Heart left ventricle (tissue), 16 donors: ENCODE measurements at regions not wholly inside any gene's neighbourhood (a gene's known extent, or its start where the extent isn't known, plus 50 kb on each side); places are given as distances from the start of the nearest gene placed in this dataset.

ENCODE experiments used
- ATAC-seq, 4 donors: fragments of 200-7000 bp; cut with Tn5 transposase; one replicate each; pipeline ENCODE4 v1.9.1; 2020 to 2022; ENCODE audit warnings: moderate library complexity in 4 of 4, mild to moderate bottlenecking in 3 of 4, moderate number of reproducible peaks in 1 of 4
- DNase-seq, 5 donors: peaks; one replicate each; pipeline ENCODE4 v3.0.0-alpha.2; 2020
- H3K27ac ChIP-seq, 12 donors: fragments of 200-600 bp; sonication (generic) in 4 of 12; one replicate each; pipeline versions ENCODE4 v1.5.0 to v1.8.0; 2016 to 2022; ENCODE audit warnings: mild to moderate bottlenecking in 2 of 12
- H3K27me3 ChIP-seq, 9 donors: fragments of 200-600 bp; sonication (generic) in 2 of 9; one replicate each; pipeline versions ENCODE4 v1.5.1 to v1.8.0; 2016 to 2022; ENCODE audit warnings: mild to moderate bottlenecking in 3 of 9
- H3K36me3 ChIP-seq, 9 donors: fragments of 200-600 bp; sonication (generic) in 2 of 9; one replicate each; pipeline versions ENCODE4 v1.5.0 to v1.8.0; 2018 to 2022; ENCODE audit warnings: mild to moderate bottlenecking in 2 of 9
- H3K4me1 ChIP-seq, 12 donors: fragments of 200-600 bp; sonication (generic) in 4 of 12; one replicate each; pipeline versions ENCODE4 v1.5.0 to v1.8.0; 2016 to 2022; ENCODE audit warnings: mild to moderate bottlenecking in 3 of 12
- H3K4me3 ChIP-seq, 12 donors: fragments of 200-600 bp; sonication (generic) in 4 of 12; one replicate each; pipeline versions ENCODE4 v1.5.0 to v1.8.0; 2017 to 2022; ENCODE audit warnings: mild to moderate bottlenecking in 9 of 12, moderate library complexity in 4 of 12
- H3K9me3 ChIP-seq, 12 donors: fragments of 200-600 bp; sonication (generic) in 4 of 12; one replicate each; pipeline versions ENCODE4 v1.5.0 to v1.8.0; 2016 to 2022; ENCODE audit warnings: mild to moderate bottlenecking in 1 of 12
- POLR2A ChIP-seq, 2 donors: fragments of 450-650 bp; IDR thresholded peaks; one replicate each; pipeline ENCODE4 v1.6.1; 2017; ENCODE audit warnings: antibody characterized with exemption in 2 of 2, mild to moderate bottlenecking in 2 of 2, moderate library complexity in 2 of 2
- WGBS, 4 donors: extraction: QIAGEN DNeasy Blood & Tissue Kit in 2 of 4; methylation state at CpG; one replicate each; pipeline versions ENCODE4 v1.1.5 to v1.1.7; 2013 to 2018; 5-methylcytosine and 5-hydroxymethylcytosine counted together
- intact Hi-C, 10 donors: fragments of 100-400 bp; cut with DNase I; formaldehyde crosslinking; loops; one replicate each; pipeline versions ENCODE4 v1.11.1 to v1.14.2; 2022
- TF ChIP-seq, protein P1 (sequence below), 12 donors: fragments of 200-600 bp; sonication (generic) in 4 of 12; IDR thresholded peaks; one replicate each; pipeline versions ENCODE4 v1.5.0 to v1.8.0; 2018 to 2022; ENCODE audit warnings: antibody characterized with exemption in 12 of 12, mild to moderate bottlenecking in 5 of 12
- donor health status: ischemic (EF 13 %, LVEDD 7.1; RV severe dilation, severe dysfunction).
- donor health status: healthy with polysubstance abuse.
- donor health status: DM: no; HTN: yes; CAD: no.
- donor health status: DM: no; HTN: no; CAD: no.
- donor health status: ischemic (EF 25% LVEDD 6.9; RV normal size, moderate dysfunction).
- donor health status: ischemic (EF 25% LVEDD 5.7; RV mildly dilated, moderate dysfunction).
- donor health status: healthy.
- donor health status: DM: yes; HTN: yes; CAD: no.
- donor health status: ischemic (EF 35%, LVEDD 5.7; RV mildly dilated, moderate dysfunction).
- donor health status: nonischemic (EF 11% LVEDD 7.7; RV severe dilation, severe dysfunction).
- donor health status: DM: yes; HTN: yes; CAD: no.
- donor health status: PGD.
- donor health status: ischemic (EF 29% LVEDD 5.4; RV normal size, mild dysfunction).
- donor health status: nonischemic (EF 23%, LVEDD 6.1; RV moderate dilation, normal function).

GRCh38 chr5:167732499-167732898 lies 558.9 kb upstream of the WWC1 start:
- no peak overlapping the region for H3K4me3 ChIP-seq
- no peaks in the 10 kb centered on the region for H3K4me1 ChIP-seq
- 73 to 87% (median 83%) methylated on average over 2 of the region's 2 CpGs for WGBS, 4 donors
- TF ChIP-seq, protein P1, sequence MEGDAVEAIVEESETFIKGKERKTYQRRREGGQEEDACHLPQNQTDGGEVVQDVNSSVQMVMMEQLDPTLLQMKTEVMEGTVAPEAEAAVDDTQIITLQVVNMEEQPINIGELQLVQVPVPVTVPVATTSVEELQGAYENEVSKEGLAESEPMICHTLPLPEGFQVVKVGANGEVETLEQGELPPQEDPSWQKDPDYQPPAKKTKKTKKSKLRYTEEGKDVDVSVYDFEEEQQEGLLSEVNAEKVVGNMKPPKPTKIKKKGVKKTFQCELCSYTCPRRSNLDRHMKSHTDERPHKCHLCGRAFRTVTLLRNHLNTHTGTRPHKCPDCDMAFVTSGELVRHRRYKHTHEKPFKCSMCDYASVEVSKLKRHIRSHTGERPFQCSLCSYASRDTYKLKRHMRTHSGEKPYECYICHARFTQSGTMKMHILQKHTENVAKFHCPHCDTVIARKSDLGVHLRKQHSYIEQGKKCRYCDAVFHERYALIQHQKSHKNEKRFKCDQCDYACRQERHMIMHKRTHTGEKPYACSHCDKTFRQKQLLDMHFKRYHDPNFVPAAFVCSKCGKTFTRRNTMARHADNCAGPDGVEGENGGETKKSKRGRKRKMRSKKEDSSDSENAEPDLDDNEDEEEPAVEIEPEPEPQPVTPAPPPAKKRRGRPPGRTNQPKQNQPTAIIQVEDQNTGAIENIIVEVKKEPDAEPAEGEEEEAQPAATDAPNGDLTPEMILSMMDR (IDR thresholded peaks at IDR 0.05): no peak
- no peak for TF ChIP-seq POLR2A (IDR thresholded peaks at IDR 0.05)
- DNase-seq: no peak
- H3K27ac ChIP-seq: no peak overlapping the region
- no peak for ATAC-seq
- H3K27me3 ChIP-seq: no peaks in the 10 kb centered on the region
- intact Hi-C loops: no loop called here
- H3K36me3 ChIP-seq: no peaks in the 10 kb centered on the region
- no peaks in the 10 kb centered on the region for H3K9me3 ChIP-seq

DNA sequence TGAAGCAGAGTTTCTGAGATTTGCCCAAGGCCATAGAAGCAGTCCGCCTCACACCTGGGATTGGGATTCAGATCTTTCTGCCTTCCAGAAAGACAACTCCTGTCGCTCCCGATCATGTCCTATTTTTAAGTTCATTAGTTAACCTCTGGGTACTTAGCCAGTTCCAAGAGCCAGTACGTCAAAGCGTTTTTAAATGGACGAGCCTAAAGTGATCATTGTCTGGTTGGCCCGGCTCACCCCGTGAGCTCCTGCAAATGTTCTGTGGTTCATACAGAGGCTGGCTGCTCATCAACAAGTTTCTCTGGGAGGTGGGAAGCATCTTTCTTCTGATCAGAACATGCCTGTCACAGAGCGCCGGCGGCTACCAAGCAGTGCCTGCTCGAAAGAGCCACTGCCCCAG lies 554.5 kb upstream of the WWC1 start:
- peak; percentile 15 to 73 (median 62) for ATAC-seq
- Histone ChIP-seq H3K27ac (no peak overlapping the region), H3K27me3 (no peaks in the 10 kb centered on the region), H3K36me3 (no peaks in the 10 kb centered on the region), H3K4me1 (no peaks in the 10 kb centered on the region), H3K9me3 (peaks cover 0 to 5% (median 0%) of the 10 kb centered on the region in 12 donors), H3K4me3 (no peak overlapping the region)
- 75 to 84% (median 79%) methylated on average over 12 of the region's 12 CpGs for WGBS, 4 donors
- no peak for TF ChIP-seq POLR2A (IDR thresholded peaks at IDR 0.05)
- TF ChIP-seq, protein P1 (IDR thresholded peaks at IDR 0.05): no peak
- intact Hi-C loops: no loop called here
- no peak for DNase-seq

- no peak for ATAC-seq
- no peak for DNase-seq
- intact Hi-C loops: no loop called here
- Histone ChIP-seq H3K36me3 (no peaks in the 10 kb centered on the region), H3K4me3 (no peak overlapping the region), H3K4me1 (no peaks in the 10 kb centered on the region), H3K27ac (no peak overlapping the region), H3K27me3 (no peaks in the 10 kb centered on the region), H3K9me3 (no peaks in the 10 kb centered on the region)
- 52 to 65% (median 56%) methylated on average over 4 of the region's 4 CpGs for WGBS, 4 donors
- TF ChIP-seq POLR2A (IDR thresholded peaks at IDR 0.05): no peak
- TF ChIP-seq, protein P1 (IDR thresholded peaks at IDR 0.05): no peak
Observed at GRCh38 chr5:167743695-167744464, 547.6 kb upstream of the WWC1 start.

DNA sequence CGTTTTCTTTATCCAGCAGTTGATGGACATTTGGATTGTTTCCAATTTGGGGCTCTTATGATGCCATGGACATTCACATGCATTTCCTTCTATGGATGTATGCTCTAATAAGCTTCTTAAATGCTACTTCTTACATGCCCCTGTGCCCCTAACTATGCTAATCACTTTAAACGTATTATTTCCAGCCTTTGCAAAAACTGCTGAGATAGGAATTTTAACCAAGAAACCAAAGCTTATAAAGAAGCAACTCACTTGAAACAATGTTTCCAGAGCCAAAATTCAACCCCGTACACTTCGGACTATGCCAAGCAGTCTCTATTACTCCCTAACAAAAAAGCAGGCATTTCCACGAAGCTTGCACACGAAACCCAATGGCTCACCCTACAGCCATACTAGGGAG lies 545.6 kb upstream of the WWC1 start:
- DNase-seq (no peak), ATAC-seq (no peak)
- 62 to 81% (median 72%) methylated on average over 6 of the region's 6 CpGs for WGBS, 4 donors
- Histone ChIP-seq H3K4me1 (no peaks in the 10 kb centered on the region), H3K4me3 (no peak overlapping the region), H3K27me3 (no peaks in the 10 kb centered on the region), H3K36me3 (no peaks in the 10 kb centered on the region), H3K9me3 (no peaks in the 10 kb centered on the region), H3K27ac (no peak overlapping the region)
- intact Hi-C loops: no loop called here
- TF ChIP-seq POLR2A (IDR thresholded peaks at IDR 0.05): no peak
- TF ChIP-seq, protein P1 (IDR thresholded peaks at IDR 0.05): no peak
